Endothelial cell of umbilical vein (primary cell): ENCODE measurements at regions not wholly inside any gene's neighbourhood (a gene's known extent, or its start where the extent isn't known, plus 50 kb on each side); places are given as distances from the start of the nearest gene placed in this dataset.

Source experiments
- BruUV-seq: library from RNA; stranded (reverse); fragments of 400-500 nt; replicated peaks from 2 replicates; lab custom pipeline; 2021; lab: Mats Ljungman, UMichigan
- CTCF ChIA-PET: fragments of 300-600, 350-600 bp; sonication (Branson Sonifier 250); formaldehyde crosslinking; loops from one replicate; lab custom pipeline; 2021; ENCODE audit warnings: antibody characterized with exemption, inconsistent platforms; lab: Charles Lee
- POLR2A ChIA-PET: fragments of 300-600, 350-600 bp; sonication (Branson Sonifier 250); formaldehyde crosslinking; loops from one replicate; lab custom pipeline; 2021; ENCODE audit warnings: antibody characterized with exemption, inconsistent platforms; lab: Charles Lee
- DNase-seq: peaks from one replicate; pipeline ENCODE4 v3.0.0-alpha.2; 2011; ENCODE audit warnings: low read depth, low spot score
- FAIRE-seq: peaks from 2 replicates; lab custom pipeline; 2011; peaks lifted over from hg19 to GRCh38; lab: Jason Lieb, UNC
- H2AFZ ChIP-seq: 2 replicates; pipeline ENCODE4 v1.6.0; 2012; ENCODE audit warnings: low read depth, low read length, control low read depth, inconsistent platforms
- H3K27ac ChIP-seq: 2 replicates; pipeline ENCODE4 v1.5.1; 2011; ENCODE audit warnings: low read depth, mild to moderate bottlenecking, control low read depth, low read length, moderate library complexity; ENCODE audit not compliant: insufficient read depth
- H3K27me3 ChIP-seq, 2 experiments: 2 replicates each; pipeline versions ENCODE4 v1.6.0 to v1.6.1; 2011; ENCODE audit warnings: low read length in 2 of 2, mixed read lengths in 1 of 2; ENCODE audit not compliant: control insufficient read depth in 2 of 2, insufficient read depth in 2 of 2
- H3K36me3 ChIP-seq, 2 experiments: 2 replicates in 1 of 2; 3 replicates in 1 of 2; pipeline ENCODE4 v1.5.1; 2011; ENCODE audit warnings: low read length in 2 of 2, mild to moderate bottlenecking in 1 of 2, moderate library complexity in 1 of 2; ENCODE audit not compliant: control insufficient read depth in 2 of 2, insufficient read depth in 2 of 2; ENCODE audit errors: extremely low read depth in 1 of 2
- H3K4me1 ChIP-seq: 3 replicates; pipeline ENCODE4 v1.5.1; 2011; ENCODE audit warnings: mild to moderate bottlenecking, low read length; ENCODE audit not compliant: control insufficient read depth, insufficient read depth; ENCODE audit errors: extremely low read depth
- H3K4me2 ChIP-seq: 2 replicates; pipeline ENCODE4 v1.6.1; 2011; ENCODE audit warnings: low read length, control low read depth, mixed read lengths; ENCODE audit not compliant: insufficient read depth
- H3K4me3 ChIP-seq, 3 experiments: fragments of 200-600 bp in 1 of 3; sonication (generic), shearing (Covaris generic) in 1 of 3; replicated peaks in 1 of 3; 2 replicates each; pipeline ENCODE4 v1.5.1; 2011 to 2016; ENCODE audit warnings: control low read depth in 3 of 3, low read length in 3 of 3, mild to moderate bottlenecking in 2 of 3, inconsistent platforms in 1 of 3, low read depth in 1 of 3, moderate library complexity in 1 of 3; ENCODE audit not compliant: insufficient read depth in 1 of 3
- H3K79me2 ChIP-seq: 2 replicates; pipeline ENCODE4 v1.6.0; 2012; ENCODE audit warnings: low read length, inconsistent platforms; ENCODE audit not compliant: control insufficient read depth, insufficient read depth
- H3K9ac ChIP-seq: replicated peaks from 2 replicates; pipeline ENCODE3; 2011; ENCODE audit warnings: low read length, control low read depth; ENCODE audit not compliant: insufficient read depth; ENCODE audit errors: extremely low read depth
- H3K9me1 ChIP-seq: replicated peaks from 3 replicates; pipeline ENCODE4 v1.6.0; 2011; ENCODE audit warnings: mild to moderate bottlenecking, low read length; ENCODE audit not compliant: control insufficient read depth, insufficient read depth; ENCODE audit errors: extremely low read depth
- H3K9me3 ChIP-seq: replicated peaks from 2 replicates; pipeline ENCODE4 v1.5.1; 2012; ENCODE audit warnings: low read length, inconsistent platforms; ENCODE audit not compliant: control insufficient read depth, insufficient read depth
- H4K20me1 ChIP-seq: replicated peaks from 2 replicates; pipeline ENCODE3; 2011; ENCODE audit warnings: mild to moderate bottlenecking, low read length; ENCODE audit not compliant: control insufficient read depth, insufficient read depth; ENCODE audit errors: extremely low read depth
- CTCF ChIP-seq, 2 donors: IDR thresholded peaks; 1 replicate in 1 of 2; 2 replicates in 1 of 2; pipeline ENCODE4 v1.5.1; 2011; ENCODE audit warnings: low read length in 2 of 2, mild to moderate bottlenecking in 2 of 2, moderate library complexity in 2 of 2, control low read depth in 1 of 2, inconsistent platforms in 1 of 2, low read depth in 1 of 2; ENCODE audit not compliant: insufficient read depth in 1 of 2; ENCODE audit errors: extremely low read depth in 1 of 2
- EZH2 ChIP-seq: IDR thresholded peaks from 2 replicates; pipeline ENCODE4 v1.6.1; 2012; ENCODE audit warnings: borderline replicate concordance, low read depth, mild to moderate bottlenecking, moderate library complexity, low read length, inconsistent platforms; ENCODE audit not compliant: severe bottlenecking
- GATA2 ChIP-seq: IDR thresholded peaks from 2 replicates; pipeline ENCODE4 v1.7.0; 2011; ENCODE audit warnings: low read depth, mild to moderate bottlenecking, moderate library complexity, mixed read lengths, low read length; ENCODE audit not compliant: insufficient read length, insufficient read depth
- JUN ChIP-seq: IDR thresholded peaks from 2 replicates; pipeline ENCODE4 v1.6.1; 2011; ENCODE audit warnings: borderline replicate concordance, low read depth; ENCODE audit not compliant: insufficient read length, insufficient read depth
- MAX ChIP-seq: IDR thresholded peaks from 2 replicates; pipeline ENCODE4 v1.6.1; 2011; ENCODE audit not compliant: insufficient read depth, insufficient read length
- MYC ChIP-seq: IDR thresholded peaks from one replicate; pipeline ENCODE4 v1.6.1; 2011; ENCODE audit warnings: mild to moderate bottlenecking, low read depth, low read length
- POLR2A ChIP-seq: IDR thresholded peaks from 2 replicates; pipeline ENCODE4 v1.6.1; 2012; ENCODE audit warnings: low read depth, mild to moderate bottlenecking, control low read depth, low read length
- POLR2AphosphoS5 ChIP-seq: IDR thresholded peaks from 2 replicates; pipeline ENCODE4 v1.6.1; 2012; ENCODE audit warnings: low read depth, mild to moderate bottlenecking, control low read depth, low read length, moderate library complexity; ENCODE audit not compliant: insufficient read depth
- dilution Hi-C: fragments of 300-500 bp; cut with MboI; formaldehyde crosslinking; loops from one replicate; pipeline ENCODE4 v1.15.0; 2019; ENCODE audit warnings: low sequenced_read_pairs; ENCODE audit not compliant: extremely low pct_ligation_motif_present
- intact Hi-C: fragments of 100-400 bp; cut with micrococcal nuclease; formaldehyde crosslinking; loops from one replicate; pipeline ENCODE4 v1.10.0; 2022

GRCh38 chr3:106083854-106084253 is 215.0 kb upstream of the CBLB start:
- Histone ChIP-seq H3K79me2 (no peaks in the 10 kb centered on the region), H3K4me2 (no peak overlapping the region), H3K36me3 (no peaks in the 10 kb centered on the region), H3K4me3 (no peak overlapping the region), H3K9me3 (no peaks in the 10 kb centered on the region), H4K20me1 (no peaks in the 10 kb centered on the region), H3K27me3 (no peaks in the 10 kb centered on the region), H3K9me1 (no peaks in the 10 kb centered on the region), H3K27ac (no peak overlapping the region), H3K4me1 (no peaks in the 10 kb centered on the region), H2AFZ (no peak overlapping the region), H3K9ac (no peak overlapping the region)
- DNase-seq (no peak), FAIRE-seq (no peak)
- CTCF ChIA-PET = no interaction called here
- no peak for TF ChIP-seq JUN
- no peak for TF ChIP-seq CTCF (IDR thresholded peaks at IDR 0.05; ENCODE audit: extremely low read depth in 1 of 2, insufficient read depth in 1 of 2, low read depth in 1 of 2, low read length in 2 of 2)
- TF ChIP-seq MYC = no peak
- TF ChIP-seq POLR2A = no peak
- TF ChIP-seq GATA2 = no peak
- no peak for TF ChIP-seq POLR2AphosphoS5
- POLR2A ChIA-PET = no interaction called here
- dilution Hi-C loops = no loop called here
- no TSS peak for BruUV-seq
- intact Hi-C loops = no loop called here

- no TSS peak for BruUV-seq
- no peak for TF ChIP-seq MAX
- no peak for TF ChIP-seq POLR2A
- no peak for TF ChIP-seq EZH2
- Histone ChIP-seq H3K4me2 (no peak overlapping the region), H3K9ac (no peak overlapping the region), H3K79me2 (no peaks in the 10 kb centered on the region), H3K4me3 (no peak overlapping the region), H3K27me3 (no peaks in the 10 kb centered on the region), H3K4me1 (no peaks in the 10 kb centered on the region), H3K9me1 (no peaks in the 10 kb centered on the region), H2AFZ (no peak overlapping the region), H3K27ac (no peak overlapping the region), H3K36me3 (no peaks in the 10 kb centered on the region), H4K20me1 (no peaks in the 10 kb centered on the region), H3K9me3 (no peaks in the 10 kb centered on the region)
- FAIRE-seq (no peak), DNase-seq (no peak)
- ChIA-PET POLR2A (no interaction called here), CTCF (no interaction called here)
- dilution Hi-C loops (no loop called here), intact Hi-C loops (no loop called here)
Observed at GRCh38 chr3:106086038-106086437, 217.2 kb upstream of the CBLB start.
